Caco-2 (cell line): ENCODE measurements at regions not wholly inside any gene's neighbourhood (a gene's known extent, or its start where the extent isn't known, plus 50 kb on each side); places are given as distances from the start of the nearest gene placed in this dataset.

Source experiments
- BruUV-seq: library from RNA; stranded (reverse); fragments of 400-500 nt; replicated peaks from 2 replicates; lab custom pipeline; 2021; lab: Mats Ljungman, UMichigan
- CTCF ChIA-PET: fragments of 300-600 bp; sonication (Branson Sonifier 250); formaldehyde crosslinking; loops from one replicate; lab custom pipeline; 2022; ENCODE audit warnings: antibody characterized with exemption; lab: Charles Lee
- POLR2A ChIA-PET: fragments of 300-600 bp; sonication (Branson Sonifier 250); formaldehyde crosslinking; loops from one replicate; lab custom pipeline; 2022; ENCODE audit warnings: antibody characterized with exemption; lab: Charles Lee
- DNase-seq, 2 experiments: peaks; one replicate each; pipeline versions ENCODE4 v3.0.0 to v3.0.0-alpha.2; 2020 to 2022
- H3K27me3 ChIP-seq: replicated peaks from 2 replicates; pipeline ENCODE4 v1.6.0; 2011; ENCODE audit warnings: low read length; ENCODE audit not compliant: control insufficient read depth, insufficient read depth
- H3K36me3 ChIP-seq: 2 replicates; pipeline ENCODE4 v1.5.1; 2011; ENCODE audit warnings: low read length; ENCODE audit not compliant: control insufficient read depth, insufficient read depth
- H3K4me1 ChIP-seq: fragments of 250-450 bp; sonication (Bioruptor Pico); 2 replicates; pipeline ENCODE4 v1.5.1; 2020; ENCODE audit warnings: mild to moderate bottlenecking
- H3K4me3 ChIP-seq: 2 replicates; pipeline ENCODE4 v1.5.1; 2011; ENCODE audit warnings: low read depth, mild to moderate bottlenecking, control low read depth, low read length
- H3K9me3 ChIP-seq: fragments of 250-450 bp; sonication (Bioruptor Pico); 2 replicates; pipeline ENCODE4 v1.5.1; 2020; ENCODE audit warnings: mild to moderate bottlenecking, moderate library complexity
- H3K27ac Mint-ChIP-seq: one replicate; pipeline ENCODE4 v1.8.0; 2022; ENCODE audit warnings: mixed read lengths; ENCODE audit not compliant: unreplicated experiment
- H3K27me3 Mint-ChIP-seq: one replicate; pipeline ENCODE4 v1.8.0; 2022; ENCODE audit warnings: mixed read lengths; ENCODE audit not compliant: insufficient read depth, unreplicated experiment
- H3K36me3 Mint-ChIP-seq: one replicate; pipeline ENCODE4 v1.8.0; 2022; ENCODE audit warnings: mild to moderate bottlenecking, mixed read lengths; ENCODE audit not compliant: insufficient read depth, unreplicated experiment
- H3K4me1 Mint-ChIP-seq: one replicate; pipeline ENCODE4 v1.8.0; 2022; ENCODE audit warnings: low read depth, mixed read lengths; ENCODE audit not compliant: unreplicated experiment
- H3K4me3 Mint-ChIP-seq: one replicate; pipeline ENCODE4 v1.8.0; 2022; ENCODE audit warnings: mild to moderate bottlenecking, moderate library complexity, mixed read lengths; ENCODE audit not compliant: unreplicated experiment
- H3K9me3 Mint-ChIP-seq: one replicate; pipeline ENCODE4 v1.8.0; 2022; ENCODE audit warnings: mixed read lengths; ENCODE audit not compliant: unreplicated experiment
- CTCF ChIP-seq, 2 experiments: fragments of 200-600 bp in 1 of 2; IDR thresholded peaks; 1 replicate in 1 of 2; 2 replicates in 1 of 2; pipeline versions ENCODE4 v1.5.1 to v1.8.0; 2011 to 2022; ENCODE audit warnings: antibody characterized with exemption in 1 of 2, control low read depth in 1 of 2, inconsistent platforms in 1 of 2, low read depth in 1 of 2, low read length in 1 of 2, mild to moderate bottlenecking in 1 of 2, moderate library complexity in 1 of 2; ENCODE audit not compliant: insufficient read depth in 1 of 2, severe bottlenecking in 1 of 2, unreplicated experiment in 1 of 2
- intact Hi-C: fragments of 100-400 bp; cut with micrococcal nuclease; formaldehyde crosslinking; loops from one replicate; pipeline ENCODE4 v1.10.0; 2022; ENCODE audit not compliant: unreplicated experiment

- ChIA-PET POLR2A (no interaction called here), CTCF (no interaction called here)
- H3K4me1 ChIP-seq, result no peaks in the 10 kb centered on the region
- intact Hi-C loops, result no loop called here
- no peaks in the 10 kb centered on the region for H3K27me3 ChIP-seq
- Mint-ChIP-seq H3K4me3 (no peak overlapping the region), H3K27me3 (no peaks in the 10 kb centered on the region), H3K36me3 (no peaks in the 10 kb centered on the region), H3K4me1 (no peaks in the 10 kb centered on the region), H3K9me3 (peaks cover 43% of the 10 kb centered on the region), H3K27ac (no peak overlapping the region)
- no peak for TF ChIP-seq CTCF (IDR thresholded peaks at IDR 0.05; ENCODE audit: insufficient read depth in 1 of 2, low read depth in 1 of 2, low read length in 1 of 2, severe bottlenecking in 1 of 2, unreplicated experiment in 1 of 2)
- H3K4me3 ChIP-seq, result no peak overlapping the region
- H3K9me3 ChIP-seq, result peaks cover 6% of the 10 kb centered on the region; the same call in 1 of the 2 replicates
- DNase-seq, result no peak
- no peaks in the 10 kb centered on the region for H3K36me3 ChIP-seq
- BruUV-seq, result no TSS peak
These were observed 1158.4 kb upstream of the AUTS2 start for GRCh38 chr7:68439897-68440296.

DNA sequence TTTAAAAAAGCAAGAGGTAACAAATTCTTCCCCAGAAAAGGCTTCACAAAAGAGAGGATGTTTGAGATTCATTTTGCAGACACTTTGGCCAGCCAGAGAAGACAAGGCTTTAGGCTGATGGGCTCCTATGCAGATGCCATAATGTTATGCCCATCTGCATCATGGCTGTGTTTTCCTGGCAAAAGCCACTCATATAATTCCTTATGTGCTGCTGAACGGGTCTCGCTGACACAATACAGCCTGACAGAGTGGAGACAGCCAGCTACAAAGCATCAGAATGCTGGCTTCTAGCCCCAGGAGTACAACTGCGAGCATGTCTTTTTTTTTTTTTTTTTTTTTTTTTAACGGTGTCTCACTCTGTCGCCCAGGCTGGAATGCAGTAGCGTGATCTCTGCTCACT, 1157.4 kb upstream of the AUTS2 start:
- POLR2A ChIA-PET, result no interaction called here
- Histone ChIP-seq H3K36me3 (no peaks in the 10 kb centered on the region), H3K4me3 (no peak overlapping the region), H3K27me3 (no peaks in the 10 kb centered on the region), H3K4me1 (no peaks in the 10 kb centered on the region), H3K9me3 (peaks cover 6% of the 10 kb centered on the region; the same call in 1 of the 2 replicates)
- intact Hi-C loops, result no loop called here
- Mint-ChIP-seq H3K4me1 (no peaks in the 10 kb centered on the region), H3K9me3 (peaks cover 49% of the 10 kb centered on the region), H3K36me3 (no peaks in the 10 kb centered on the region), H3K4me3 (no peak overlapping the region), H3K27me3 (no peaks in the 10 kb centered on the region), H3K27ac (no peak overlapping the region)
- no peak for DNase-seq
- CTCF ChIA-PET, result no interaction called here
- no peak for TF ChIP-seq CTCF (IDR thresholded peaks at IDR 0.05; ENCODE audit: insufficient read depth in 1 of 2, low read depth in 1 of 2, low read length in 1 of 2, severe bottlenecking in 1 of 2, unreplicated experiment in 1 of 2)
- BruUV-seq, result no TSS peak

- intact Hi-C loops, result no loop called here
- Histone ChIP-seq H3K36me3 (no peaks in the 10 kb centered on the region), H3K9me3 (peaks cover 6% of the 10 kb centered on the region; the same call in 1 of the 2 replicates), H3K4me3 (no peak overlapping the region), H3K27me3 (no peaks in the 10 kb centered on the region), H3K4me1 (no peaks in the 10 kb centered on the region)
- no peaks in the 10 kb centered on the region for H3K27me3 Mint-ChIP-seq
- H3K9me3 Mint-ChIP-seq, result peaks cover 50% of the 10 kb centered on the region
- no TSS peak for BruUV-seq
- no peaks in the 10 kb centered on the region for H3K36me3 Mint-ChIP-seq
- ChIA-PET CTCF (no interaction called here), POLR2A (no interaction called here)
- TF ChIP-seq CTCF (IDR thresholded peaks at IDR 0.05; ENCODE audit: insufficient read depth in 1 of 2, low read depth in 1 of 2, low read length in 1 of 2, severe bottlenecking in 1 of 2, unreplicated experiment in 1 of 2), result no peak
- no peak overlapping the region for H3K4me3 Mint-ChIP-seq
- no peaks in the 10 kb centered on the region for H3K4me1 Mint-ChIP-seq
- no peak for DNase-seq
- H3K27ac Mint-ChIP-seq, result no peak overlapping the region
These were observed 1156.6 kb upstream of the AUTS2 start for GRCh38 chr7:68441645-68442044.
